Parathyroid adenoma (tissue), 2 donors: ENCODE measurements at regions not wholly inside any gene's neighbourhood (a gene's known extent, or its start where the extent isn't known, plus 50 kb on each side); places are given as distances from the start of the nearest gene placed in this dataset.

Experiments
- H2AFZ ChIP-seq: fragments of 300-600 bp; sonication (generic); one replicate; pipeline ENCODE4 v1.7.0; 2017; ENCODE audit warnings: antibody characterized with exemption, mild to moderate bottlenecking
- H3K27ac ChIP-seq: fragments of 300-600 bp; sonication (generic); one replicate; pipeline ENCODE4 v1.7.0; 2017
- H3K27me3 ChIP-seq: fragments of 300-600 bp; sonication (generic); one replicate; pipeline ENCODE4 v1.7.0; 2017; ENCODE audit warnings: low read length; ENCODE audit not compliant: control insufficient read depth, insufficient read depth
- H3K36me3 ChIP-seq: fragments of 300-600 bp; sonication (generic); one replicate; pipeline ENCODE4 v1.7.0; 2017; ENCODE audit warnings: low read length; ENCODE audit not compliant: control insufficient read depth, insufficient read depth
- H3K4me1 ChIP-seq: fragments of 300-600 bp; sonication (generic); one replicate; pipeline ENCODE4 v1.7.0; 2017; ENCODE audit warnings: control low read depth
- H3K4me2 ChIP-seq: fragments of 300-600 bp; sonication (generic); one replicate; pipeline ENCODE4 v1.7.0; 2017; ENCODE audit warnings: low read length
- H3K4me3 ChIP-seq: fragments of 300-600 bp; sonication (generic); one replicate; pipeline ENCODE4 v1.7.0; 2017; ENCODE audit warnings: low read depth, low read length
- H3K79me2 ChIP-seq: fragments of 300-600 bp; sonication (generic); one replicate; pipeline ENCODE4 v1.7.0; 2017; ENCODE audit warnings: control low read depth
- H3K9ac ChIP-seq: fragments of 300-600 bp; sonication (generic); one replicate; pipeline ENCODE4 v1.7.0; 2017; ENCODE audit warnings: mild to moderate bottlenecking
- H3K9me3 ChIP-seq: fragments of 300-600 bp; sonication (generic); one replicate; pipeline ENCODE4 v1.7.0; 2017; ENCODE audit warnings: low read length; ENCODE audit not compliant: control insufficient read depth
- CTCF ChIP-seq: fragments of 300-600 bp; sonication (generic); IDR thresholded peaks from one replicate; pipeline ENCODE4 v1.7.0; 2017; ENCODE audit warnings: antibody characterized with exemption, mild to moderate bottlenecking
- donor health status: primary hyperparathyroidism.

DNA sequence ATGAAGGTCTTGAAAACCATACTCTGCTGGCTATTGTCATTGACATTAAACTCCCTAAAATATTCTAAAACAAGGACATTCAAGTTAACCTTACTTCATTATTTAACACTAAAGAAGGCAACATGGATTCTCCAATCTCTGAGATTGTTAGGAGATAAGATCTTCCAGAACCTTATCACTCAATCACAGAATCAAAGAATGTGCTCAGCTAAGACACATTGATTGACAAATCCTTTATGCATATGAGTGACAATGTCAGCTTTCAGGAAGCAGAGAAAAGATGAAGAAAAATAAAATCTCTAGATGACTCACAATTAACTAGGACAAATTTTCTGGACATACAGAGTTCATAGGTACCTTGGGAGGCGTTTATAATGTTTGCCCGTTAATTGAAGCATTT is 787.2 kb downstream of the TSN start:
- H3K9ac ChIP-seq, result no peak overlapping the region
- no peaks in the 10 kb centered on the region for H3K36me3 ChIP-seq
- H3K79me2 ChIP-seq, result no peaks in the 10 kb centered on the region
- no peaks in the 10 kb centered on the region for H3K9me3 ChIP-seq
- H2AFZ ChIP-seq, result no peak overlapping the region
- no peak overlapping the region for H3K4me2 ChIP-seq
- no peaks in the 10 kb centered on the region for H3K27me3 ChIP-seq
- TF ChIP-seq CTCF, result no peak
- H3K4me3 ChIP-seq, result no peak overlapping the region
- H3K4me1 ChIP-seq, result no peaks in the 10 kb centered on the region
- H3K27ac ChIP-seq, result no peak overlapping the region

DNA sequence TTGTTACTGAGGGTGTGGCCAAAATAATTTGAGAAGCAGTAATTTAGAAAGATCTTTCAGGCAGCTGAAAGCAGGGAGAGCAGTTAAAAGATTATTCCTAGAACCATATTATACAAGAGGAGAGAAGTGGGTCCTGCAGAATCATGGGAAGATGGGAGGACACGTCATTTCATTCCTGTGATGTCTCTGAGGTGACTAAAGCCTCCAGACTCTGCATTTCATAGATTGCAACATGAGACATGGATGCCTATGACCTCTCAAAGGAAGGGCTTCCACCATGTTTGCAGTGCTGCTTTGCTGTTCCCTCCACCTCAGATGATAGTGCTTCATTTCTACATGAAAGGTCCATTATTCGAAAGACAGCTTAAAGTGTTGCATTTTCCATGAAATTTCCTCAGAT is 788.4 kb downstream of the TSN start:
- no peak overlapping the region for H3K9ac ChIP-seq
- no peak for TF ChIP-seq CTCF
- H3K79me2 ChIP-seq, result no peaks in the 10 kb centered on the region
- no peaks in the 10 kb centered on the region for H3K36me3 ChIP-seq
- H3K4me2 ChIP-seq, result no peak overlapping the region
- no peaks in the 10 kb centered on the region for H3K4me1 ChIP-seq
- no peaks in the 10 kb centered on the region for H3K9me3 ChIP-seq
- H3K4me3 ChIP-seq, result no peak overlapping the region
- H3K27me3 ChIP-seq, result no peaks in the 10 kb centered on the region
- no peak overlapping the region for H3K27ac ChIP-seq
- no peak overlapping the region for H2AFZ ChIP-seq

DNA sequence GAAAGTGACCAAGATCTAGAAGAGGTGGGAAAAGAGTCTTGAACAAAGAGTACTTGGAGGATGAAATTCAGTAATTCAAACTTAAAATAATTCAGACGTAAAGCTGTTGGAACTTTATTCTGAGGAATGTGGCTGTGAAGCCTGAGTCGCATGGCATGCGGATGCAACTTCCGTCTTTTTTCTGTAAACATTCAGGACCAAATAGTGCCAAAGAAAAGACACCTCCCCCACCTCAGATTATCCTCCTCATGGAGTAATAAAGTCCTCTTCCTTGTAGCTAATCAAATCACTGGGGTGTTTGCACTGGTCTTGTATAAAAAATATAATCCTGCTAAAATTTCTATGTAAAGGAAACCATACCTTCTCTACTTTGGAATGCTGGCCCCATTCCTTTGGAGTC is 790.4 kb downstream of the TSN start:
- H3K4me2 ChIP-seq, result no peak overlapping the region
- no peaks in the 10 kb centered on the region for H3K79me2 ChIP-seq
- H3K4me1 ChIP-seq, result no peaks in the 10 kb centered on the region
- no peak overlapping the region for H3K27ac ChIP-seq
- no peak for TF ChIP-seq CTCF
- no peaks in the 10 kb centered on the region for H3K27me3 ChIP-seq
- H3K9me3 ChIP-seq, result no peaks in the 10 kb centered on the region
- H2AFZ ChIP-seq, result no peak overlapping the region
- no peak overlapping the region for H3K9ac ChIP-seq
- H3K4me3 ChIP-seq, result no peak overlapping the region
- H3K36me3 ChIP-seq, result no peaks in the 10 kb centered on the region

DNA sequence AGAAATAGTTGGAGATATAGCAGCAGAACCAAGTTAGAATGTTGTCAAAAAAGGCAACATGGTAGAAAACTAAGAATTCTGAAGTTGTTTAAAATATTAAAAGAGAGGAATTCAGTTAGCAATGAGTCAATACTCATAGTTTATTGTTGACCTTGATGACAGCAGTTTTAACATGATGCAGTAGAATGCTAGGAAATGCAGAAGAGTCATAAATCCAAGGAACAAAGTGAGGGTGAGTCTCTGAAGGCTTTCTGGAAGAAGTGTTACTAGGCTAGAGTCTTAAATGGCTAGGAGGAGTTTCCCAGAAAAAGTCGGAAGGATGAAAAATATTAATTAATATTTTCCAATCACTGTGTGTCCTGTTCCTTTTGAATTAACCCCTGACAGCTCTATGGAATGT is 807.3 kb downstream of the TSN start:
- H3K79me2 ChIP-seq, result no peaks in the 10 kb centered on the region
- no peak overlapping the region for H3K4me3 ChIP-seq
- H3K9ac ChIP-seq, result no peak overlapping the region
- H3K9me3 ChIP-seq, result no peaks in the 10 kb centered on the region
- TF ChIP-seq CTCF, result no peak
- H2AFZ ChIP-seq, result no peak overlapping the region
- H3K36me3 ChIP-seq, result no peaks in the 10 kb centered on the region
- H3K27me3 ChIP-seq, result no peaks in the 10 kb centered on the region
- H3K4me2 ChIP-seq, result no peak overlapping the region
- H3K4me1 ChIP-seq, result peaks cover 8% of the 10 kb centered on the region
- H3K27ac ChIP-seq, result no peak overlapping the region

- no peak for TF ChIP-seq CTCF
These were observed 808.3 kb downstream of the TSN start for GRCh38 chr2:122563781-122564180.

More at GRCh38 chr2:122563781-122564180, 808.3 kb downstream of the TSN start:
- H3K4me1 ChIP-seq, result peaks cover 8% of the 10 kb centered on the region
- H3K9me3 ChIP-seq, result no peaks in the 10 kb centered on the region
- no peaks in the 10 kb centered on the region for H3K79me2 ChIP-seq
- H2AFZ ChIP-seq, result no peak overlapping the region
- H3K36me3 ChIP-seq, result no peaks in the 10 kb centered on the region
- H3K27ac ChIP-seq, result no peak overlapping the region
- H3K27me3 ChIP-seq, result no peaks in the 10 kb centered on the region
- no peak overlapping the region for H3K4me3 ChIP-seq
- no peak overlapping the region for H3K9ac ChIP-seq
- H3K4me2 ChIP-seq, result no peak overlapping the region
